ENCODE measurements at regions not wholly inside any gene's neighbourhood (a gene's known extent, or its start where the extent isn't known, plus 50 kb on each side); places are given as distances from the start of the nearest gene placed in this dataset.

DNA sequence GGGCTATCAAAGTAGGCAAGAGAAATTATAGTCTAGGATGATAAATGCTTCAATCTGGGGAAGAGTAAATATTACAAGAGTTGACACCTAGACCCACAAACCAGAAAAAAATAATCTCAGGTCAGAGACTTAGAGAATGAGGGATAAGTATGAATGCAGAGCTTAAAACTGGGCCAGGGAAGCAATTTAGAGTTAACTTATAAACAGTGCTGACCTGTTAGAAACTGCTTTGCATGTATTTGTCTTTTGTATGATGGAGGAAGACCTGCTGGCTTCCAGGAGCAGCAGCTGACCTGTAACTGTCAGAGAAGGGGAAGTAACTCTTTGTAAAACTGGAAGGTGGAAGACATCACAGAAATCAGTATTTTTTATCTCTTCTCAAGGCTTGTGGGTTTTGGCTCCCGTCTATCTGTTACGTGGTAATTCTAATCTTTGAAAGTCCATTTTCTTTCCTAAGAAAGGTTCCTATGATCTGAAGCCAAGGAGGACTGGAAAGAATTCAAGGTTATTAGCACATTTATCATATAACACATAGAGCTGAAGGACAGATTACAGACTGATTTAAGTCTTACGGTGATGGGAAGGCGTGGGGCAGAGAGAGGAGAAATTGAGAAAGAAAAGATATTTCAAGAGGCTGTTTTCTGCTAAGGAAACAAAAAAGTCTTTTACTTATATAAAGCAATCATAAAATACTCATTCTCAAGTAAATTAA lies 114.7 kb upstream of the ADAMTS19 start:
- TF ChIP-seq, protein P1, sequence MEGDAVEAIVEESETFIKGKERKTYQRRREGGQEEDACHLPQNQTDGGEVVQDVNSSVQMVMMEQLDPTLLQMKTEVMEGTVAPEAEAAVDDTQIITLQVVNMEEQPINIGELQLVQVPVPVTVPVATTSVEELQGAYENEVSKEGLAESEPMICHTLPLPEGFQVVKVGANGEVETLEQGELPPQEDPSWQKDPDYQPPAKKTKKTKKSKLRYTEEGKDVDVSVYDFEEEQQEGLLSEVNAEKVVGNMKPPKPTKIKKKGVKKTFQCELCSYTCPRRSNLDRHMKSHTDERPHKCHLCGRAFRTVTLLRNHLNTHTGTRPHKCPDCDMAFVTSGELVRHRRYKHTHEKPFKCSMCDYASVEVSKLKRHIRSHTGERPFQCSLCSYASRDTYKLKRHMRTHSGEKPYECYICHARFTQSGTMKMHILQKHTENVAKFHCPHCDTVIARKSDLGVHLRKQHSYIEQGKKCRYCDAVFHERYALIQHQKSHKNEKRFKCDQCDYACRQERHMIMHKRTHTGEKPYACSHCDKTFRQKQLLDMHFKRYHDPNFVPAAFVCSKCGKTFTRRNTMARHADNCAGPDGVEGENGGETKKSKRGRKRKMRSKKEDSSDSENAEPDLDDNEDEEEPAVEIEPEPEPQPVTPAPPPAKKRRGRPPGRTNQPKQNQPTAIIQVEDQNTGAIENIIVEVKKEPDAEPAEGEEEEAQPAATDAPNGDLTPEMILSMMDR (conservative IDR thresholded peaks at IDR 0.05; ENCODE audit: low read length), result no peak
- TF ChIP-seq EZH2phosphoT487 (IDR thresholded peaks at IDR 0.05; ENCODE audit: borderline replicate concordance, low read depth, low read length), result no peak

Measured in OCI-LY7 (cell line).